ENCODE measurements at regions not wholly inside any gene's neighbourhood (a gene's known extent, or its start where the extent isn't known, plus 50 kb on each side); places are given as distances from the start of the nearest gene placed in this dataset.

GRCh38 chr19:32268381-32268780 lies 77.0 kb upstream of the ZNF507 start:
- Histone ChIP-seq H3K4me1 (ENCODE audit: insufficient read depth) (no peaks in the 10 kb centered on the region), H3K27me3 (peaks cover 8% of the 10 kb centered on the region), H3K9me3 (ENCODE audit: low read depth) (no peaks in the 10 kb centered on the region), H3K4me3 (no peak overlapping the region), H2AFZ (no peak overlapping the region), H3K36me3 (replicated peaks; ENCODE audit: insufficient read depth, low read depth) (no peaks in the 10 kb centered on the region), H3K9me2 (replicated peaks; ENCODE audit: insufficient read depth) (no peaks in the 10 kb centered on the region), H3K27ac (no peak overlapping the region), H3K79me2 (no peaks in the 10 kb centered on the region), H4K20me1 (ENCODE audit: insufficient read depth, poor library complexity, severe bottlenecking) (no peaks in the 10 kb centered on the region), H3K4me2 (no peak overlapping the region)
- DNase-seq (ENCODE audit: low spot score) = no peak
- TF ChIP-seq EZH2 (IDR thresholded peaks at IDR 0.05; ENCODE audit: borderline replicate concordance) (no peak), CTCF (IDR thresholded peaks at IDR 0.05; ENCODE audit: poor library complexity) (no peak), EZH2phosphoT487 (IDR thresholded peaks at IDR 0.05; ENCODE audit: low read depth, severe bottlenecking, unreplicated experiment) (no peak)
- WGBS (ENCODE audit: low lambda C conversion rate, missing lambda C conversion rate) = 81% methylated on average over 3 of the region's 3 CpGs

GRCh38 chr19:32269831-32270230 lies 75.6 kb upstream of the ZNF507 start:
- TF ChIP-seq EZH2phosphoT487 (IDR thresholded peaks at IDR 0.05; ENCODE audit: low read depth, severe bottlenecking, unreplicated experiment) = no peak
- no peak for TF ChIP-seq CTCF (IDR thresholded peaks at IDR 0.05; ENCODE audit: poor library complexity)
- no peak for TF ChIP-seq EZH2 (IDR thresholded peaks at IDR 0.05; ENCODE audit: borderline replicate concordance)
- DNase-seq (ENCODE audit: low spot score) = no peak
- H3K27ac ChIP-seq = no peak overlapping the region
- H3K79me2 ChIP-seq = no peaks in the 10 kb centered on the region
- H3K9me2 ChIP-seq (replicated peaks; ENCODE audit: insufficient read depth) = no peaks in the 10 kb centered on the region
- no peaks in the 10 kb centered on the region for H3K4me1 ChIP-seq (ENCODE audit: insufficient read depth)
- no peak overlapping the region for H3K4me2 ChIP-seq
- peaks cover 8% of the 10 kb centered on the region for H3K27me3 ChIP-seq
- H4K20me1 ChIP-seq (ENCODE audit: insufficient read depth, poor library complexity, severe bottlenecking) = no peaks in the 10 kb centered on the region
- no peaks in the 10 kb centered on the region for H3K36me3 ChIP-seq (replicated peaks; ENCODE audit: insufficient read depth, low read depth)
- WGBS (ENCODE audit: low lambda C conversion rate, missing lambda C conversion rate) = 92% methylated on average over 5 of the region's 5 CpGs
- no peak overlapping the region for H2AFZ ChIP-seq
- no peaks in the 10 kb centered on the region for H3K9me3 ChIP-seq (ENCODE audit: low read depth)
- no peak overlapping the region for H3K4me3 ChIP-seq

- no peak for TF ChIP-seq CTCF (IDR thresholded peaks at IDR 0.05; ENCODE audit: poor library complexity)
- no peak for TF ChIP-seq EZH2phosphoT487 (IDR thresholded peaks at IDR 0.05; ENCODE audit: low read depth, severe bottlenecking, unreplicated experiment)
- Histone ChIP-seq H3K9me2 (replicated peaks; ENCODE audit: insufficient read depth) (no peaks in the 10 kb centered on the region), H3K4me1 (ENCODE audit: insufficient read depth) (no peaks in the 10 kb centered on the region), H3K36me3 (replicated peaks; ENCODE audit: insufficient read depth, low read depth) (no peaks in the 10 kb centered on the region), H3K27me3 (peaks cover 14% of the 10 kb centered on the region), H3K79me2 (no peaks in the 10 kb centered on the region), H4K20me1 (ENCODE audit: insufficient read depth, poor library complexity, severe bottlenecking) (no peaks in the 10 kb centered on the region), H2AFZ (no peak overlapping the region), H3K4me3 (no peak overlapping the region), H3K9me3 (ENCODE audit: low read depth) (no peaks in the 10 kb centered on the region), H3K4me2 (no peak overlapping the region), H3K27ac (no peak overlapping the region)
- DNase-seq (ENCODE audit: low spot score) = no peak
These were observed 71.9 kb upstream of the ZNF507 start for GRCh38 chr19:32273483-32273882.

- peaks cover 2% of the 10 kb centered on the region for H3K27me3 ChIP-seq
- 78% methylated on average over 4 of the region's 4 CpGs for WGBS (ENCODE audit: low lambda C conversion rate, missing lambda C conversion rate)
- DNase-seq (ENCODE audit: low spot score) = no peak
- no peak overlapping the region for H3K4me3 ChIP-seq
- no peaks in the 10 kb centered on the region for H3K36me3 ChIP-seq (replicated peaks; ENCODE audit: insufficient read depth, low read depth)
- H3K27ac ChIP-seq = no peak overlapping the region
- H3K4me1 ChIP-seq (ENCODE audit: insufficient read depth) = no peaks in the 10 kb centered on the region
- no peaks in the 10 kb centered on the region for H3K9me2 ChIP-seq (replicated peaks; ENCODE audit: insufficient read depth)
- TF ChIP-seq CTCF (IDR thresholded peaks at IDR 0.05; ENCODE audit: poor library complexity) = no peak
- no peak overlapping the region for H2AFZ ChIP-seq
- H3K9me3 ChIP-seq (ENCODE audit: low read depth) = no peaks in the 10 kb centered on the region
- H3K4me2 ChIP-seq = peak overlapping the region; percentile 48
- H3K79me2 ChIP-seq = no peaks in the 10 kb centered on the region
- no peaks in the 10 kb centered on the region for H4K20me1 ChIP-seq (ENCODE audit: insufficient read depth, poor library complexity, severe bottlenecking)
These were observed 58.3 kb upstream of the ZNF507 start for GRCh38 chr19:32287086-32287485.
